Right lobe of liver (tissue), 4 donors: ENCODE measurements at regions not wholly inside any gene's neighbourhood (a gene's known extent, or its start where the extent isn't known, plus 50 kb on each side); places are given as distances from the start of the nearest gene placed in this dataset.

ENCODE experiments used
- CTCF ChIP-seq, 4 donors: fragments of 200-600 bp in 3 of 4; fragments of 450-650 bp in 1 of 4; IDR thresholded peaks; one replicate each; pipeline versions ENCODE4 v1.5.1 to v1.8.0; 2016 to 2022; ENCODE audit warnings: antibody characterized with exemption in 4 of 4, mild to moderate bottlenecking in 2 of 4
- POLR2A ChIP-seq: fragments of 450-650 bp; IDR thresholded peaks from one replicate; pipeline ENCODE4 v1.6.1; 2017; ENCODE audit warnings: antibody characterized with exemption, mild to moderate bottlenecking
- donor health status: DM: no; HTN: no; CAD: no.
- donor health status: DM: no; HTN: no; CAD: no.
- donor health status: DM: no; HTN: yes; CAD: no.

- TF ChIP-seq CTCF (IDR thresholded peaks at IDR 0.05) (no peak), POLR2A (no peak)
Measured at GRCh38 chr14:59103396-59103795, 85.1 kb upstream of the DAAM1 start.
